Activated T-helper 2 cell treated with anti-CD3 and anti-CD28 coated beads, Interferon-gamma antibody, Interleukin-2, Interleukin-4, amounts not matched to agents 10 μg/mL and 5 μg/mL and 100 μg/mL, durations not matched to agents 14 hours and 24 hours and 36 hours (primary cell): ENCODE measurements at regions not wholly inside any gene's neighbourhood (a gene's known extent, or its start where the extent isn't known, plus 50 kb on each side); places are given as distances from the start of the nearest gene placed in this dataset.
"Not testable (repeated sequence)": the region's sequence is repeated elsewhere in the genome, so short reads cannot be mapped to it uniquely, and the experiment has no call there.

Experiments used
- DNase-seq: peaks from one replicate; pipeline ENCODE4 v3.0.0; 2021; ENCODE audit warnings: low spot score
- H3K27ac Mint-ChIP-seq: one replicate; pipeline ENCODE4 v1.8.0; 2021; ENCODE audit warnings: mixed read lengths
- H3K27me3 Mint-ChIP-seq: one replicate; pipeline ENCODE4 v1.8.0; 2021; ENCODE audit warnings: low read depth, mixed read lengths
- H3K36me3 Mint-ChIP-seq: one replicate; pipeline ENCODE4 v1.8.0; 2021; ENCODE audit warnings: low read depth, mixed read lengths
- H3K4me1 Mint-ChIP-seq: one replicate; pipeline ENCODE4 v1.8.0; 2021; ENCODE audit warnings: low read depth, mixed read lengths
- H3K4me3 Mint-ChIP-seq: one replicate; pipeline ENCODE4 v1.8.0; 2021; ENCODE audit warnings: low read depth, mild to moderate bottlenecking, moderate library complexity, mixed read lengths
- H3K9me3 Mint-ChIP-seq: one replicate; pipeline ENCODE4 v1.8.0; 2021; ENCODE audit warnings: mixed read lengths
- intact Hi-C: fragments of 100-400 bp; cut with micrococcal nuclease; formaldehyde crosslinking; loops from one replicate; pipeline ENCODE4 v1.15.1; 2023

GRCh38 chr13:61563645-61564044 lies 148.0 kb upstream of the PCDH20 start:
- Mint-ChIP-seq H3K4me1 (no peaks in the 10 kb centered on the region), H3K27ac (no peak overlapping the region), H3K9me3 (peaks cover 21% of the 10 kb centered on the region), H3K36me3 (no peaks in the 10 kb centered on the region), H3K27me3 (no peaks in the 10 kb centered on the region), H3K4me3 (no peak overlapping the region)
- DNase-seq, result no peak
- intact Hi-C loops, result no loop called here

- Mint-ChIP-seq H3K9me3 (no peaks in the 10 kb centered on the region), H3K36me3 (no peaks in the 10 kb centered on the region), H3K27me3 (no peaks in the 10 kb centered on the region), H3K27ac (no peak overlapping the region), H3K4me1 (no peaks in the 10 kb centered on the region), H3K4me3 (no peak overlapping the region)
- intact Hi-C loops, result no loop called here
- no peak for DNase-seq
Observed at GRCh38 chr13:61546911-61547310, 131.3 kb upstream of the PCDH20 start.

GRCh38 chr13:61546413-61546812 lies 130.8 kb upstream of the PCDH20 start:
- DNase-seq, result no peak
- intact Hi-C loops, result no loop called here
- H3K4me1 Mint-ChIP-seq, result no peaks in the 10 kb centered on the region
- H3K36me3 Mint-ChIP-seq, result no peaks in the 10 kb centered on the region
- no peaks in the 10 kb centered on the region for H3K9me3 Mint-ChIP-seq
- H3K27ac Mint-ChIP-seq, result no peak overlapping the region
- no peaks in the 10 kb centered on the region for H3K27me3 Mint-ChIP-seq
- no peak overlapping the region for H3K4me3 Mint-ChIP-seq

DNA sequence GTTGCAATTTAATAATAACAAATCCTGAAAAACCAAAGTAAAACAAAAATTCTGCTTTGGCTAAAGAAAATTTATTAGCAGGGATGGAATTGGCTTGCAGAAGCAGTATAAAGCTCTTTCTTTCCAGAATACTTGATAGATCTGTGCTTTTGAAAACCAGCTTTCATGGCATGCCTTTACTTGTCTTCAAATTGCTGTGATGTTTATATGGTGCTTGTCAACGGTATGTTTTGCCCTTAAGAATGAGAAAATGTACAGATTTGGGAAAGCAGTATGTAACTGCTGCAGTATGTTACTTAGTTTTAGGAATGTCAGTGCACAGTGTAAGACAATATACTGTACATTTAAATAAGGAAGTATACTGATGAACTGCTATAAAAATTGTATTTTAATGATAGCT lies 120.8 kb upstream of the PCDH20 start:
- peaks cover 15% of the 10 kb centered on the region for H3K9me3 Mint-ChIP-seq
- H3K4me3 Mint-ChIP-seq, result no peak overlapping the region
- no peaks in the 10 kb centered on the region for H3K36me3 Mint-ChIP-seq
- intact Hi-C loops, result no loop called here
- DNase-seq, result no peak
- no peak overlapping the region for H3K27ac Mint-ChIP-seq
- no peaks in the 10 kb centered on the region for H3K4me1 Mint-ChIP-seq
- no peaks in the 10 kb centered on the region for H3K27me3 Mint-ChIP-seq

GRCh38 chr13:61531383-61532065 lies 115.9 kb upstream of the PCDH20 start:
- H3K27ac Mint-ChIP-seq, result no peak overlapping the region
- no peaks in the 10 kb centered on the region for H3K4me1 Mint-ChIP-seq
- DNase-seq, result no peak
- H3K36me3 Mint-ChIP-seq, result no peaks in the 10 kb centered on the region
- no peaks in the 10 kb centered on the region for H3K27me3 Mint-ChIP-seq
- intact Hi-C loops, result no loop called here
- peaks cover 23% of the 10 kb centered on the region for H3K9me3 Mint-ChIP-seq
- H3K4me3 Mint-ChIP-seq, result no peak overlapping the region

- DNase-seq, H3K4me3 Mint-ChIP-seq, intact Hi-C loops, H3K9me3 Mint-ChIP-seq, H3K27ac Mint-ChIP-seq, H3K27me3 Mint-ChIP-seq, H3K4me1 Mint-ChIP-seq, H3K36me3 Mint-ChIP-seq: not testable (repeated sequence)
Observed at GRCh38 chr13:61519214-61519613, 103.6 kb upstream of the PCDH20 start.

- intact Hi-C loops, result no loop called here
- H3K27ac Mint-ChIP-seq, result no peak overlapping the region
- H3K4me3 Mint-ChIP-seq, result no peak overlapping the region
- no peaks in the 10 kb centered on the region for H3K27me3 Mint-ChIP-seq
- no peaks in the 10 kb centered on the region for H3K4me1 Mint-ChIP-seq
- no peaks in the 10 kb centered on the region for H3K36me3 Mint-ChIP-seq
- no peak for DNase-seq
- peaks cover 42% of the 10 kb centered on the region for H3K9me3 Mint-ChIP-seq
Observed at GRCh38 chr13:61508936-61509335, 93.3 kb upstream of the PCDH20 start.

GRCh38 chr13:61500176-61500575 lies 84.5 kb upstream of the PCDH20 start:
- Mint-ChIP-seq H3K36me3 (no peaks in the 10 kb centered on the region), H3K27me3 (no peaks in the 10 kb centered on the region), H3K27ac (no peak overlapping the region), H3K4me1 (no peaks in the 10 kb centered on the region), H3K9me3 (peaks cover 19% of the 10 kb centered on the region), H3K4me3 (no peak overlapping the region)
- intact Hi-C loops, result no loop called here
- no peak for DNase-seq

DNA sequence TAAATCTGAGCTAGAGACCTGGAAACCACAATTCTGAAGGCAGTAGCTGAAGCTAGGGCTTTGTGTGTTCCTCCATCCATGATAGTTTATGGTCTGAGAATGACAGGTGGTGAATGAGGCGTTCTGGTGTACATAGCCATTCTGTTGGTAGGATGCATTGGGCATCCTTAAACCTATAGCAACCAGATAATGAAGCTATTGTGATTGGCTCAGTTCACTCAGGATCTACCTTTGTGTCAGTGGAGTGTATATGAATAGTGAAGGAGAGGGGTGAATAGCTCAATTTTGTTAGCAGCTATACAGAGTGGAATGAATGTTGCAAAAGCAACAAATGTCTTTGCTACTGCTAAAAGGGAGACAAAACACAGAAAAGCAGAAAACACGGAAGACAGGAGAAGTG lies 80.0 kb upstream of the PCDH20 start:
- Mint-ChIP-seq H3K4me1 (no peaks in the 10 kb centered on the region), H3K4me3 (no peak overlapping the region), H3K27ac (no peak overlapping the region), H3K36me3 (no peaks in the 10 kb centered on the region), H3K9me3 (peaks cover 24% of the 10 kb centered on the region), H3K27me3 (no peaks in the 10 kb centered on the region)
- intact Hi-C loops, result no loop called here
- DNase-seq, result no peak

GRCh38 chr13:61493556-61493955 lies 77.9 kb upstream of the PCDH20 start:
- H3K4me1 Mint-ChIP-seq, H3K27me3 Mint-ChIP-seq, intact Hi-C loops, DNase-seq, H3K4me3 Mint-ChIP-seq, H3K36me3 Mint-ChIP-seq, H3K27ac Mint-ChIP-seq: not testable (repeated sequence)
- peaks cover 24% of the 10 kb centered on the region for H3K9me3 Mint-ChIP-seq

DNA sequence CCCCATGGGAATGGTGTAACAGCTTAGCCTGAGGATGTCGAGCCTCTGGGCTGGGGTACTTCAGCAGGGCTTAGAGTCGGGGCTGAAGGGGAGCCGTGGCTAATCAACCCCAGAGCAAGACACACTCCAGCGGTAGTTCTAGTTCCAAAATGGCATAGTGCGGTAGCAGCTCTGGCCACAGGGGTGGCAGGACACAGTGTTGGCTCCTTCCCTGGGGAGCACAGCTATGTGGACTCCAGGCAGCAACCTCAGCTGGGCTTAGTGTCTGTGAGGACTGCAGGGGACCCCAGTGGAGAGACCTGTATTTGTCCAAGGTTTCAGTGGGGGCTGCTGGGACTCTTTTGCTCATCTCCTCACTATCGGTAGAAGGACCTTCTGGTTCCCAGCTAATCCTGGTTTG lies 70.8 kb upstream of the PCDH20 start:
- Mint-ChIP-seq H3K4me1 (no peaks in the 10 kb centered on the region), H3K36me3 (no peaks in the 10 kb centered on the region), H3K27me3 (no peaks in the 10 kb centered on the region), H3K4me3 (no peak overlapping the region), H3K27ac (no peak overlapping the region), H3K9me3 (peaks cover 17% of the 10 kb centered on the region)
- intact Hi-C loops, result no loop called here
- DNase-seq, result no peak

DNA sequence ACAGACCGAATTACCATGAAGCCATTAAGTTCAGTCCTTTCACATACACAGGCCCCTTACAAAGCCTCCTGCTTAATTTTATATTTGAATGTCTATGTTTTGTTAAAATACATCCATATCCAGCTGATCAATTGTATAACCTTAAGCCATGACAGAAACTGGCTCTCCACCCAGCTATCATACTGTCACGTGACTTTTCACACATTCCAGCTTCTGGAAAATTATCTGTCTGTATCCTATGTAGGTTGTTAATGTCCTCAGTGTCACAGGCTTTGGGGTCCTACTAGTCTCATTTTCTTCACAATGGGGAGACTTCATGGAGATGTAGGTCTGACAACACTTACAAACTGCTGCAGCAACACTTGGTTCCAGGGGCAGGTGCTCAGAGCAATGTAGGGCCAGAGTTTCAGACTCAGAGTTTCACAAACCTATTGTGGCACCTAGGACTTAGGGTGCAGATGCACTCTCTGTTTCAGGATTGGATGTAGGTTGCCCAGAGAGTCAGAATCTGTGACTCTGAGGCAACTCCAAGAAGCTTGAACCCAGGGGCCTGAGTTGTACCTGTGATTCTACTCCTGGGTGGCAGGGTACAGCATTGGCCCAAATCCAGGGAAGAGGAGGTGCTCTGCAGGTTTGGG lies 69.6 kb upstream of the PCDH20 start:
- DNase-seq, result no peak
- peaks cover 18% of the 10 kb centered on the region for H3K9me3 Mint-ChIP-seq
- H3K4me1 Mint-ChIP-seq, result no peaks in the 10 kb centered on the region
- no peaks in the 10 kb centered on the region for H3K36me3 Mint-ChIP-seq
- no peak overlapping the region for H3K4me3 Mint-ChIP-seq
- no peaks in the 10 kb centered on the region for H3K27me3 Mint-ChIP-seq
- H3K27ac Mint-ChIP-seq, result no peak overlapping the region
- intact Hi-C loops, result no loop called here

- Mint-ChIP-seq H3K36me3 (no peaks in the 10 kb centered on the region), H3K9me3 (peaks cover 13% of the 10 kb centered on the region), H3K27ac (no peak overlapping the region), H3K27me3 (no peaks in the 10 kb centered on the region), H3K4me1 (no peaks in the 10 kb centered on the region), H3K4me3 (no peak overlapping the region)
- DNase-seq, result no peak
- intact Hi-C loops, result no loop called here
Observed at GRCh38 chr13:61477619-61478018, 62.0 kb upstream of the PCDH20 start.
